ENCODE measurements at regions not wholly inside any gene's neighbourhood (a gene's known extent, or its start where the extent isn't known, plus 50 kb on each side); places are given as distances from the start of the nearest gene placed in this dataset.
A peak's percentile ranks its signal among the peaks of the same experiment; 100 is the strongest.
"Not testable (repeated sequence)": the region's sequence is repeated elsewhere in the genome, so short reads cannot be mapped to it uniquely, and the experiment has no call there.

DNA sequence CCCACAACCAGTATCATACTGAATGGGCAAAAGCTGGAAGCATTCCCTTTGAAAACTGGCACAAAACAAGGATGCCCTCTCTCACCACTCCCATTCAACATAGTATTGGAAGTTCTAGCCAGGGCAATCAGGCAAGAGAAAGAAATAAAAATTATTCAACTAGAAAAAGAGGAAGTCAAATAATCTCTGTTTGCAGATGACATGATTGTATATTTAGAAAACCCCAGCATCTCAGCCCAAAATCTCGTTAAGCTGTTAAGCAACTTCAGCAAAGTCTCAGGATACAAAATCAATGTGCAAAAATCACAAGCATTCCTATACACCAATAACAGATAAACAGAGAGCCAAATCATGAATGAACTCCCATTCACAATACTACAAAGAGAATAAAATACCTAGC, 1297.0 kb upstream of the PCDH9 start:
- H3K4me2 ChIP-seq (ENCODE audit: control insufficient read depth, insufficient read depth); FAIRE-seq; H3K4me3 ChIP-seq; CTCF ChIA-PET; H2AFZ ChIP-seq (ENCODE audit: control insufficient read depth, low read depth, low read length); intact Hi-C loops (cut with micrococcal nuclease; ENCODE audit: unreplicated experiment); POLR2A ChIA-PET; H3K36me3 ChIP-seq (ENCODE audit: control insufficient read depth in 2 of 2, insufficient read depth in 2 of 2, low read length in 1 of 2); H4K20me1 ChIP-seq (ENCODE audit: control insufficient read depth, insufficient read depth); H3K4me1 ChIP-seq (ENCODE audit: control insufficient read depth, insufficient read depth, low read length); RAD21 ChIA-PET (ENCODE audit: unreplicated experiment); in situ Hi-C loops (cut with MboI); H3K27ac ChIP-seq (ENCODE audit: control insufficient read depth, insufficient read depth); H3K9ac ChIP-seq (ENCODE audit: control insufficient read depth, insufficient read depth, low read length); DNase-seq (ENCODE audit: low read depth, low spot score); SMC1A ChIA-PET (ENCODE audit: uncharacterized antibody, unreplicated experiment); H3K9me3 ChIP-seq (replicated peaks; ENCODE audit: control insufficient read depth, insufficient read depth, low read length); BruUV-seq (replicated peaks); H3K79me2 ChIP-seq (ENCODE audit: control insufficient read depth, insufficient read depth, low read length); H3K27me3 ChIP-seq (replicated peaks in 1 of 2; ENCODE audit: control insufficient read depth in 2 of 2, insufficient read depth in 2 of 2, low read length in 1 of 2); ATAC-seq: not testable (repeated sequence)
- WGBS (ENCODE audit: insufficient coverage, insufficient replicate concordance, low lambda C conversion rate, missing lambda C conversion rate): 0% methylated on average over 1 of the region's 1 CpG
- peak; percentile 15; the same call in 1 of the 2 replicates for TF ChIP-seq SPI1 (IDR thresholded peaks at IDR 0.05; ENCODE audit: borderline replicate concordance, insufficient read depth, low read depth, low read length)

DNA sequence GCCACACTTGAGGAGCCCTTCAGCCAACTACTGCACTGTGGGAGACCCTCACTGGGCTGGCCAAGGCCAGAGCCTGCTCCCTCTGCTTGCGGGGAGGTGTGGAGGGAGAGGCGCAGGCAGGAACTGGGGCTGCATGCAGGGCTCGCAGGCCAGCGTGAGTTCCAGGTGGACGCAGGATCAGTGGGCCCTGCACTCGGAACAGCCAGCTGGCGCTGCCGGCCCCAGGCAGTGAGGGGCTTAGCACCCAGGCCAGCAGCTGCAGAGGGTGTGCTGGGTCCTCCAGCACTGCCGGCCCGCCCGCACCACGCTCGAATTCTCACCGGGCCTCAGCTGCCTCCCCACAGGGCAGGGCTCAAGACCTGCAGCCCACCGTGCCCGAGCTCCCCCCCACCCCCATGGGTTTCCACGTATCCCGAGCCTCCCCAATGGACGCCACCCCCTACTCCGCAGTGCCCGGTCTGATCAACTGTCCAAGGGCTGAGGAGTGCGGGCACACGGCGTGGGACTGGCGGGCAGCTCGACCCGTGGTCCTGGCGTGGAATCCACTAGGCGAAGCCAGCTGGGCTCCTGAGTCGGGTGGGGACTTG, 1293.8 kb upstream of the PCDH9 start:
- RAD21 ChIA-PET (ENCODE audit: unreplicated experiment): no interaction called here
- no peak overlapping the region for H3K9ac ChIP-seq (ENCODE audit: control insufficient read depth, insufficient read depth, low read length)
- no peaks in the 10 kb centered on the region for H3K27me3 ChIP-seq (replicated peaks in 1 of 2; ENCODE audit: control insufficient read depth in 2 of 2, insufficient read depth in 2 of 2, low read length in 1 of 2)
- no peak overlapping the region for H3K4me3 ChIP-seq
- H3K79me2 ChIP-seq (ENCODE audit: control insufficient read depth, insufficient read depth, low read length): no peaks in the 10 kb centered on the region
- H3K4me1 ChIP-seq (ENCODE audit: control insufficient read depth, insufficient read depth, low read length): no peaks in the 10 kb centered on the region
- no peak overlapping the region for H3K27ac ChIP-seq (ENCODE audit: control insufficient read depth, insufficient read depth)
- FAIRE-seq (no peak), ATAC-seq (no peak), DNase-seq (ENCODE audit: low read depth, low spot score) (no peak)
- in situ Hi-C loops (cut with MboI) (no loop called here), intact Hi-C loops (cut with micrococcal nuclease; ENCODE audit: unreplicated experiment) (no loop called here)
- no peak overlapping the region for H2AFZ ChIP-seq (ENCODE audit: control insufficient read depth, low read depth, low read length)
- no peaks in the 10 kb centered on the region for H4K20me1 ChIP-seq (ENCODE audit: control insufficient read depth, insufficient read depth)
- POLR2A ChIA-PET: no interaction called here
- SMC1A ChIA-PET (ENCODE audit: uncharacterized antibody, unreplicated experiment): no interaction called here
- BruUV-seq (replicated peaks): no TSS peak
- H3K36me3 ChIP-seq (ENCODE audit: control insufficient read depth in 2 of 2, insufficient read depth in 2 of 2, low read length in 1 of 2): no peaks in the 10 kb centered on the region
- H3K4me2 ChIP-seq (ENCODE audit: control insufficient read depth, insufficient read depth): no peak overlapping the region
- 61% methylated on average over 29 of the region's 30 CpGs for WGBS (ENCODE audit: insufficient coverage, insufficient replicate concordance, low lambda C conversion rate, missing lambda C conversion rate)
- H3K9me3 ChIP-seq (replicated peaks; ENCODE audit: control insufficient read depth, insufficient read depth, low read length): no peaks in the 10 kb centered on the region
- CTCF ChIA-PET: no interaction called here
- TF ChIP-seq SRF (IDR thresholded peaks at IDR 0.05; ENCODE audit: low read depth in 2 of 2, low read length in 2 of 2) (no peak), NFYA (IDR thresholded peaks at IDR 0.05; ENCODE audit: borderline replicate concordance, low read depth, low read length) (no peak), MTA3 (IDR thresholded peaks at IDR 0.05; ENCODE audit: borderline replicate concordance, low read length) (no peak), IKZF1 (conservative IDR thresholded peaks at IDR 0.05) (no peak), FOS (IDR thresholded peaks at IDR 0.05; ENCODE audit: borderline replicate concordance, extremely low read depth, insufficient read length) (no peak), ZNF622 (IDR thresholded peaks at IDR 0.05) (no peak), RB1 (IDR thresholded peaks at IDR 0.05; ENCODE audit: borderline replicate concordance) (no peak), ASH2L (IDR thresholded peaks at IDR 0.05; ENCODE audit: borderline replicate concordance, low read depth) (no peak), RELA (IDR thresholded peaks at IDR 0.05; ENCODE audit: borderline replicate concordance, partially characterized antibody) (no peak), STAT1 (conservative IDR thresholded peaks at IDR 0.05) (no peak), MYB (IDR thresholded peaks at IDR 0.05; ENCODE audit: borderline replicate concordance, low read depth, low read length) (no peak), MXI1 (IDR thresholded peaks at IDR 0.05; ENCODE audit: low read depth, low read length) (no peak), CHD4 (IDR thresholded peaks at IDR 0.05) (no peak)
- TF ChIP-seq, protein P1, sequence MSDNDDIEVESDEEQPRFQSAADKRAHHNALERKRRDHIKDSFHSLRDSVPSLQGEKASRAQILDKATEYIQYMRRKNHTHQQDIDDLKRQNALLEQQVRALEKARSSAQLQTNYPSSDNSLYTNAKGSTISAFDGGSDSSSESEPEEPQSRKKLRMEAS (IDR thresholded peaks at IDR 0.05; ENCODE audit: low read depth, low read length): no peak
- TF ChIP-seq, protein P2, sequence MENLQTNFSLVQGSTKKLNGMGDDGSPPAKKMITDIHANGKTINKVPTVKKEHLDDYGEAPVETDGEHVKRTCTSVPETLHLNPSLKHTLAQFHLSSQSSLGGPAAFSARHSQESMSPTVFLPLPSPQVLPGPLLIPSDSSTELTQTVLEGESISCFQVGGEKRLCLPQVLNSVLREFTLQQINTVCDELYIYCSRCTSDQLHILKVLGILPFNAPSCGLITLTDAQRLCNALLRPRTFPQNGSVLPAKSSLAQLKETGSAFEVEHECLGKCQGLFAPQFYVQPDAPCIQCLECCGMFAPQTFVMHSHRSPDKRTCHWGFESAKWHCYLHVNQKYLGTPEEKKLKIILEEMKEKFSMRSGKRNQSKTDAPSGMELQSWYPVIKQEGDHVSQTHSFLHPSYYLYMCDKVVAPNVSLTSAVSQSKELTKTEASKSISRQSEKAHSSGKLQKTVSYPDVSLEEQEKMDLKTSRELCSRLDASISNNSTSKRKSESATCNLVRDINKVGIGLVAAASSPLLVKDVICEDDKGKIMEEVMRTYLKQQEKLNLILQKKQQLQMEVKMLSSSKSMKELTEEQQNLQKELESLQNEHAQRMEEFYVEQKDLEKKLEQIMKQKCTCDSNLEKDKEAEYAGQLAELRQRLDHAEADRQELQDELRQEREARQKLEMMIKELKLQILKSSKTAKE (IDR thresholded peaks at IDR 0.05; ENCODE audit: low read depth, poor library complexity, severe bottlenecking): no peak
